Mesenchymal stem cell (in vitro differentiated cells and primary cell): ENCODE measurements at regions not wholly inside any gene's neighbourhood (a gene's known extent, or its start where the extent isn't known, plus 50 kb on each side); places are given as distances from the start of the nearest gene placed in this dataset.

Experiments used
- DNase-seq: peaks from one replicate; pipeline ENCODE4 v3.0.0-alpha.2; 2013
- H2AFZ ChIP-seq: one replicate; pipeline ENCODE4 v1.6.1; 2013; ENCODE audit warnings: low read depth, mild to moderate bottlenecking, control low read depth, inconsistent platforms, low read length, moderate library complexity
- H2AK5ac ChIP-seq: 2 replicates; pipeline ENCODE4 v1.6.1; 2013; ENCODE audit warnings: low read length, moderate library complexity, mild to moderate bottlenecking, inconsistent platforms; ENCODE audit not compliant: severe bottlenecking
- H2BK120ac ChIP-seq: one replicate; pipeline ENCODE4 v1.6.1; 2013; ENCODE audit warnings: low read depth, mild to moderate bottlenecking, inconsistent platforms, low read length, moderate library complexity
- H2BK12ac ChIP-seq, 2 experiments: one replicate each; pipeline ENCODE4 v1.6.1; 2013; ENCODE audit warnings: inconsistent platforms in 2 of 2, low read length in 2 of 2, mild to moderate bottlenecking in 2 of 2, moderate library complexity in 2 of 2, control low read depth in 1 of 2
- H2BK15ac ChIP-seq: one replicate; pipeline ENCODE4 v1.6.1; 2013; ENCODE audit warnings: mild to moderate bottlenecking, low read depth, inconsistent platforms; ENCODE audit not compliant: poor library complexity, severe bottlenecking
- H2BK5ac ChIP-seq: 2 replicates; pipeline ENCODE4 v1.6.1; 2013; ENCODE audit warnings: low read depth, mild to moderate bottlenecking, low read length, control low read depth, inconsistent platforms; ENCODE audit not compliant: poor library complexity, severe bottlenecking
- H3K14ac ChIP-seq, 2 experiments: one replicate each; pipeline ENCODE4 v1.6.1; 2013; ENCODE audit warnings: inconsistent platforms in 2 of 2, low read length in 2 of 2, control low read depth in 1 of 2, mild to moderate bottlenecking in 1 of 2, moderate library complexity in 1 of 2
- H3K18ac ChIP-seq, 2 experiments: one replicate each; pipeline ENCODE4 v1.6.1; 2013; ENCODE audit warnings: inconsistent platforms in 2 of 2, low read length in 2 of 2, control low read depth in 1 of 2, low read depth in 1 of 2, mild to moderate bottlenecking in 1 of 2
- H3K23ac ChIP-seq, 2 experiments: one replicate each; pipeline ENCODE4 v1.6.1; 2013; ENCODE audit warnings: inconsistent platforms in 2 of 2, low read length in 2 of 2, mild to moderate bottlenecking in 2 of 2, moderate library complexity in 2 of 2, control low read depth in 1 of 2
- H3K27ac ChIP-seq: 2 replicates; pipeline ENCODE4 v1.5.1; 2013; ENCODE audit warnings: mild to moderate bottlenecking, moderate library complexity, low read length, control low read depth, inconsistent platforms; ENCODE audit not compliant: poor library complexity, severe bottlenecking
- H3K27me3 ChIP-seq, 2 experiments: 2 replicates each; pipeline versions ENCODE4 v1.6.1 to v1.7.0; 2013; ENCODE audit warnings: low read length in 2 of 2, mild to moderate bottlenecking in 2 of 2, moderate library complexity in 2 of 2, control low read depth in 1 of 2, inconsistent platforms in 1 of 2; ENCODE audit not compliant: control insufficient read depth in 1 of 2, insufficient read depth in 1 of 2
- H3K36me3 ChIP-seq, 2 experiments: 2 replicates each; pipeline versions ENCODE4 v1.6.1 to v1.7.0; 2013; ENCODE audit warnings: low read length in 2 of 2, control low read depth in 1 of 2, inconsistent platforms in 1 of 2, low read depth in 1 of 2, mild to moderate bottlenecking in 1 of 2; ENCODE audit not compliant: insufficient read depth in 2 of 2, control insufficient read depth in 1 of 2
- H3K4ac ChIP-seq, 2 experiments: one replicate each; pipeline ENCODE4 v1.6.1; 2013; ENCODE audit warnings: inconsistent platforms in 2 of 2, low read length in 2 of 2, mild to moderate bottlenecking in 2 of 2, moderate library complexity in 2 of 2, control low read depth in 1 of 2, low read depth in 1 of 2
- H3K4me1 ChIP-seq: 2 replicates; pipeline ENCODE4 v1.6.1; 2013; ENCODE audit warnings: low read depth, low read length, control low read depth; ENCODE audit not compliant: control insufficient read depth, insufficient read depth
- H3K4me2 ChIP-seq: 2 replicates; pipeline ENCODE4 v1.6.1; 2013; ENCODE audit warnings: low read length, mild to moderate bottlenecking, inconsistent platforms; ENCODE audit not compliant: poor library complexity, severe bottlenecking
- H3K4me3 ChIP-seq, 2 experiments: 2 replicates each; pipeline versions ENCODE4 v1.5.1 to v1.7.0; 2013; ENCODE audit warnings: low read length in 2 of 2, mild to moderate bottlenecking in 2 of 2, control low read depth in 1 of 2, low read depth in 1 of 2; ENCODE audit not compliant: insufficient read depth in 1 of 2
- H3K79me1 ChIP-seq: replicated peaks from 2 replicates; pipeline ENCODE4 v1.6.1; 2013; ENCODE audit warnings: mild to moderate bottlenecking, control low read depth, low read length, inconsistent platforms; ENCODE audit not compliant: poor library complexity, severe bottlenecking
- H3K9ac ChIP-seq: 2 replicates; pipeline ENCODE4 v1.7.0; 2013; ENCODE audit warnings: mild to moderate bottlenecking, low read length, moderate library complexity
- H3K9me3 ChIP-seq: 2 replicates; pipeline ENCODE4 v1.7.0; 2013; ENCODE audit warnings: mild to moderate bottlenecking, low read length; ENCODE audit not compliant: control insufficient read depth
- H4K8ac ChIP-seq: one replicate; pipeline ENCODE4 v1.6.1; 2013; ENCODE audit warnings: inconsistent platforms, mild to moderate bottlenecking, low read length, moderate library complexity
- H4K91ac ChIP-seq: one replicate; pipeline ENCODE4 v1.6.1; 2013; ENCODE audit warnings: mild to moderate bottlenecking, low read length, inconsistent platforms
- WGBS: methylation state at CpG from one replicate; pipeline ENCODE4 v1.1.7; 2013; ENCODE audit warnings: mixed read lengths; 5-methylcytosine and 5-hydroxymethylcytosine counted together

DNA sequence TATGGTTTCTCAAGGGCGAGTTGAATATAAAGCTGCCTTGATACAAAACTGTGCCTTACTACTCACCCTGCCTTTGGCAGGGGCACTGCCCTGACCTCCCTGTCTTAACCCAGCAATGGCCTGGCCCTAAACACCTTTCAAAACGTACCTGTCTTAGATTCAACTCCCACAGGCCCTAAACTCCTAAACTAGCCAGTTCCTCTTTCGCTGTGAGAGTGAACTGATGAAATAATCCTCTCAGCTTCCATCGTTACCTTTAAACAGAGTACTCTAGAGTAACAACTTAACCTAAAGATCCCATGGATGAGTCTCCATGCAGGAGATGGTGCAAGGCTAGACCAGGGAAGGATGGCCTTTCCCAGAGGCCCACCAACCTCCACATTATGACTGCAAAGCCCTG is 133.0 kb upstream of the THBS1 start:
- H3K4ac ChIP-seq, result no peak overlapping the region
- no peak overlapping the region for H3K23ac ChIP-seq
- H3K14ac ChIP-seq, result no peak overlapping the region
- no peak overlapping the region for H3K4me3 ChIP-seq
- H3K27me3 ChIP-seq, result no peaks in the 10 kb centered on the region
- no peak overlapping the region for H2BK12ac ChIP-seq
- H3K4me2 ChIP-seq, result no peak overlapping the region
- no peaks in the 10 kb centered on the region for H3K79me1 ChIP-seq
- H2BK120ac ChIP-seq, result no peak overlapping the region
- H3K4me1 ChIP-seq, result no peaks in the 10 kb centered on the region
- H3K36me3 ChIP-seq, result no peaks in the 10 kb centered on the region
- H4K8ac ChIP-seq, result no peak overlapping the region
- no peak for DNase-seq
- H3K9ac ChIP-seq, result no peak overlapping the region
- no peak overlapping the region for H3K27ac ChIP-seq
- H3K18ac ChIP-seq, result no peak overlapping the region
- H2BK15ac ChIP-seq, result no peak overlapping the region
- no peak overlapping the region for H2BK5ac ChIP-seq
- no peak overlapping the region for H4K91ac ChIP-seq
- no peak overlapping the region for H2AK5ac ChIP-seq
- no peak overlapping the region for H2AFZ ChIP-seq
- WGBS, result 84% methylated on average over 4 of the region's 4 CpGs
- no peaks in the 10 kb centered on the region for H3K9me3 ChIP-seq

DNA sequence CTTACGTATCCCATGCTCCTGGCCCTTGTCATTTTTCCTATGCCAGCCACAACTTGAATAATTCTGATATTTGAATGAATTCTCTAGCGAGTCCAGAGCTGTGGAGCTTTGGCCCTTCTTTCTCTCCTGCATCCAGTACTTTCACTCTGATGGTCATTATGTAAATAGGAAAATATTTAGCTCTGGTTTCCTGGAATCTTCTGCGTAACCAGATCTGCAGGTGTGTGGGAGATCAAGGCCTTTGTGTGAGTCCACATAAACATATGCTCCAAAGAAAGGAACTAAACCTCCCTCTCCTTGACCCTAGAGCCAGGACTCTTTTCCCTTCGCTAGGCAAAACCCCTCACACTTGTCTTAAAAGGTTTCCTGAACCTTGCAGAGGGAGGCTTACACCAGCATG is 132.5 kb upstream of the THBS1 start:
- 92% methylated on average over 3 of the region's 4 CpGs for WGBS
- H2AFZ ChIP-seq, result no peak overlapping the region
- DNase-seq, result no peak
- no peaks in the 10 kb centered on the region for H3K27me3 ChIP-seq
- H2AK5ac ChIP-seq, result no peak overlapping the region
- H3K9me3 ChIP-seq, result no peaks in the 10 kb centered on the region
- H3K4ac ChIP-seq, result no peak overlapping the region
- H3K14ac ChIP-seq, result no peak overlapping the region
- no peak overlapping the region for H3K9ac ChIP-seq
- H3K79me1 ChIP-seq, result no peaks in the 10 kb centered on the region
- H3K18ac ChIP-seq, result no peak overlapping the region
- H4K91ac ChIP-seq, result no peak overlapping the region
- H2BK15ac ChIP-seq, result no peak overlapping the region
- no peak overlapping the region for H3K23ac ChIP-seq
- no peak overlapping the region for H3K4me3 ChIP-seq
- no peaks in the 10 kb centered on the region for H3K4me1 ChIP-seq
- no peak overlapping the region for H3K4me2 ChIP-seq
- no peak overlapping the region for H4K8ac ChIP-seq
- no peaks in the 10 kb centered on the region for H3K36me3 ChIP-seq
- H3K27ac ChIP-seq, result no peak overlapping the region
- H2BK12ac ChIP-seq, result no peak overlapping the region
- H2BK120ac ChIP-seq, result no peak overlapping the region
- no peak overlapping the region for H2BK5ac ChIP-seq

DNA sequence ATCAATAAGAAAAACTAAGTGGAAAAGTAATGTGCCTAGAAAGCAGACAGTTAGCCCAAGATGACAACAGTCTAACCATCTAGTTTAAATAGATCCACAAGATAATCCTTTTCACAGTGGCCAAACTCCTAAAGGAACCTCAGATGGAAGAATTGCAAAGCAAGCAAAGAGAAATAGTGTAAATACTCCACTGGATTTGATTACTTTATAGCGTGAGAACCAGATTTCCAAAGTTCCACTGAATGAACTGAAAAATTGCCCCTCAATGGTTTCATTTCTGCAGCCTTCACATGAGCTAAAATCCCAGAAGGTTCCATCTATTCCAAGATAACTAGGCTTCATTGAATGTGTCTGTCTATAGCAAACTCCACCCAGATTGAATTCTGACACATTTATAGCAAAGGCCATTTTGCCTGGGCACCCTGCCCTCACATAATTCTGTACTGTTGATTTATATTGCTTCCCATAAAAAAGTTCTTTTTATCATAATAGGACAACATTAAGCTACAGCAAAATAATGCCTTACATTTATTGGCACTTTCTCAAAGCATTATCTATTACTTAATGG is 129.7 kb upstream of the THBS1 start:
- Histone ChIP-seq H3K4me1 (no peaks in the 10 kb centered on the region), H2BK15ac (no peak overlapping the region), H3K4ac (no peak overlapping the region), H3K18ac (no peak overlapping the region), H3K9me3 (no peaks in the 10 kb centered on the region), H3K23ac (no peak overlapping the region), H3K27ac (no peak overlapping the region), H2AK5ac (no peak overlapping the region), H4K91ac (no peak overlapping the region), H3K36me3 (no peaks in the 10 kb centered on the region), H3K4me3 (no peak overlapping the region), H4K8ac (no peak overlapping the region), H3K79me1 (no peaks in the 10 kb centered on the region), H2BK120ac (no peak overlapping the region), H3K9ac (no peak overlapping the region), H3K27me3 (no peaks in the 10 kb centered on the region), H3K14ac (no peak overlapping the region), H2BK12ac (no peak overlapping the region), H2AFZ (no peak overlapping the region), H3K4me2 (no peak overlapping the region), H2BK5ac (no peak overlapping the region)
- peak; percentile 41 for DNase-seq
- WGBS, result 95% methylated on average over 1 of the region's 1 CpG

DNA sequence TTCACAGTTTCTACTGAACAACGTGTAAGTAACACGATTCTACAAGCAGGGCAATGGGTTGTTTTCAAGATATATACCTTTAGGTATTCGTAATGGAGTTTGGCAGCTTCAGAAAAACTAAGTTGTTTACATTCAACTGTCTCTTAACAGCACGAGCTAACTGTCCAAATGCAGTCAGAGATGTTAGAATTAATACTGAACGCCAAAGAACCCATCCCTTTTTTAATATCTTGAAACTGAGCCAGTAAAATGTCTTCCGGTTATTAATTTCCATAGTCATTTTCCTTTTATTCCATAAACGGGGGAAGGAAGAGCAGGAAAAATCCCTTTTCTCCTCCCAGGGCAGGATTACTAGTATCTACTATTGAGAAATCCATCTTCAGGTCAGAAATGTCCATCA is 129.0 kb upstream of the THBS1 start:
- Histone ChIP-seq H4K8ac (no peak overlapping the region), H3K9me3 (no peaks in the 10 kb centered on the region), H3K23ac (no peak overlapping the region), H3K9ac (no peak overlapping the region), H3K4me3 (no peak overlapping the region), H3K18ac (no peak overlapping the region), H3K4me2 (no peak overlapping the region), H3K27ac (no peak overlapping the region), H3K79me1 (no peaks in the 10 kb centered on the region), H3K14ac (no peak overlapping the region), H3K36me3 (no peaks in the 10 kb centered on the region), H2AFZ (no peak overlapping the region), H2BK12ac (no peak overlapping the region), H2BK120ac (no peak overlapping the region), H3K27me3 (no peaks in the 10 kb centered on the region), H3K4ac (no peak overlapping the region), H3K4me1 (no peaks in the 10 kb centered on the region), H2BK15ac (no peak overlapping the region), H2BK5ac (no peak overlapping the region), H2AK5ac (no peak overlapping the region), H4K91ac (no peak overlapping the region)
- 79% methylated on average over 4 of the region's 7 CpGs for WGBS
- DNase-seq, result no peak
